ENCODE measurements at regions not wholly inside any gene's neighbourhood (a gene's known extent, or its start where the extent isn't known, plus 50 kb on each side); places are given as distances from the start of the nearest gene placed in this dataset.

GRCh38 chrX:39261446-39262147, 460.3 kb downstream of the MID1IP1 start:
- Histone ChIP-seq H3K27me3 (ENCODE audit: control insufficient read depth, low read length) (no peaks in the 10 kb centered on the region), H3K4me2 (ENCODE audit: low read length) (no peak overlapping the region), H3K9me2 (replicated peaks; ENCODE audit: control insufficient read depth, low read length) (no peaks in the 10 kb centered on the region), H3K27ac (ENCODE audit: low read depth, low read length) (no peak overlapping the region), H3F3A (ENCODE audit: control insufficient read depth, insufficient read depth) (no peaks in the 10 kb centered on the region), H4K20me1 (ENCODE audit: control insufficient read depth, insufficient read depth, low read depth, low read length) (no peaks in the 10 kb centered on the region), H3K36me3 (ENCODE audit: control insufficient read depth, low read length) (no peaks in the 10 kb centered on the region), H3K9me3 (ENCODE audit: control insufficient read depth, insufficient read depth, low read length) (no peaks in the 10 kb centered on the region), H3K4me3 (ENCODE audit: low read length) (no peak overlapping the region), H3K79me2 (ENCODE audit: control insufficient read depth, low read length) (no peaks in the 10 kb centered on the region), H3K4me1 (ENCODE audit: control insufficient read depth, low read length) (no peaks in the 10 kb centered on the region)
- TF ChIP-seq, protein P1, sequence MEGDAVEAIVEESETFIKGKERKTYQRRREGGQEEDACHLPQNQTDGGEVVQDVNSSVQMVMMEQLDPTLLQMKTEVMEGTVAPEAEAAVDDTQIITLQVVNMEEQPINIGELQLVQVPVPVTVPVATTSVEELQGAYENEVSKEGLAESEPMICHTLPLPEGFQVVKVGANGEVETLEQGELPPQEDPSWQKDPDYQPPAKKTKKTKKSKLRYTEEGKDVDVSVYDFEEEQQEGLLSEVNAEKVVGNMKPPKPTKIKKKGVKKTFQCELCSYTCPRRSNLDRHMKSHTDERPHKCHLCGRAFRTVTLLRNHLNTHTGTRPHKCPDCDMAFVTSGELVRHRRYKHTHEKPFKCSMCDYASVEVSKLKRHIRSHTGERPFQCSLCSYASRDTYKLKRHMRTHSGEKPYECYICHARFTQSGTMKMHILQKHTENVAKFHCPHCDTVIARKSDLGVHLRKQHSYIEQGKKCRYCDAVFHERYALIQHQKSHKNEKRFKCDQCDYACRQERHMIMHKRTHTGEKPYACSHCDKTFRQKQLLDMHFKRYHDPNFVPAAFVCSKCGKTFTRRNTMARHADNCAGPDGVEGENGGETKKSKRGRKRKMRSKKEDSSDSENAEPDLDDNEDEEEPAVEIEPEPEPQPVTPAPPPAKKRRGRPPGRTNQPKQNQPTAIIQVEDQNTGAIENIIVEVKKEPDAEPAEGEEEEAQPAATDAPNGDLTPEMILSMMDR (IDR thresholded peaks at IDR 0.05; ENCODE audit: low read depth, low read length, poor library complexity, severe bottlenecking) = peak; percentile 51
- no peak for TF ChIP-seq EZH2phosphoT487 (IDR thresholded peaks at IDR 0.05; ENCODE audit: borderline replicate concordance, low read length)

- Histone ChIP-seq H3F3A (ENCODE audit: control insufficient read depth, insufficient read depth) (no peaks in the 10 kb centered on the region), H3K79me2 (ENCODE audit: control insufficient read depth, low read length) (no peaks in the 10 kb centered on the region)
Observed at GRCh38 chrX:39262641-39263040, 461.4 kb downstream of the MID1IP1 start.

GRCh38 chrX:39264023-39264422, 462.8 kb downstream of the MID1IP1 start:
- H3K36me3 ChIP-seq (ENCODE audit: control insufficient read depth, low read length) = no peaks in the 10 kb centered on the region
- no peaks in the 10 kb centered on the region for H3K79me2 ChIP-seq (ENCODE audit: control insufficient read depth, low read length)
- H3K4me1 ChIP-seq (ENCODE audit: control insufficient read depth, low read length) = no peaks in the 10 kb centered on the region
- no peak for TF ChIP-seq EZH2phosphoT487 (IDR thresholded peaks at IDR 0.05; ENCODE audit: borderline replicate concordance, low read length)
- TF ChIP-seq, protein P1 (IDR thresholded peaks at IDR 0.05; ENCODE audit: low read depth, low read length, poor library complexity, severe bottlenecking) = no peak
- H3K4me3 ChIP-seq (ENCODE audit: low read length) = no peak overlapping the region
- H3K4me2 ChIP-seq (ENCODE audit: low read length) = no peak overlapping the region
- H3K27me3 ChIP-seq (ENCODE audit: control insufficient read depth, low read length) = no peaks in the 10 kb centered on the region
- H3K9me3 ChIP-seq (ENCODE audit: control insufficient read depth, insufficient read depth, low read length) = no peaks in the 10 kb centered on the region
- H4K20me1 ChIP-seq (ENCODE audit: control insufficient read depth, insufficient read depth, low read depth, low read length) = no peaks in the 10 kb centered on the region
- H3K27ac ChIP-seq (ENCODE audit: low read depth, low read length) = no peak overlapping the region
- H3F3A ChIP-seq (ENCODE audit: control insufficient read depth, insufficient read depth) = no peaks in the 10 kb centered on the region
- H3K9me2 ChIP-seq (replicated peaks; ENCODE audit: control insufficient read depth, low read length) = no peaks in the 10 kb centered on the region

More at GRCh38 chrX:39262641-39263040, 461.4 kb downstream of the MID1IP1 start:
- no peaks in the 10 kb centered on the region for H3K27me3 ChIP-seq (ENCODE audit: control insufficient read depth, low read length)
- no peak overlapping the region for H3K4me3 ChIP-seq (ENCODE audit: low read length)
- no peaks in the 10 kb centered on the region for H4K20me1 ChIP-seq (ENCODE audit: control insufficient read depth, insufficient read depth, low read depth, low read length)
- TF ChIP-seq, protein P1 (IDR thresholded peaks at IDR 0.05; ENCODE audit: low read depth, low read length, poor library complexity, severe bottlenecking) = no peak
- TF ChIP-seq EZH2phosphoT487 (IDR thresholded peaks at IDR 0.05; ENCODE audit: borderline replicate concordance, low read length) = no peak
- no peaks in the 10 kb centered on the region for H3K9me3 ChIP-seq (ENCODE audit: control insufficient read depth, insufficient read depth, low read length)
- H3K9me2 ChIP-seq (replicated peaks; ENCODE audit: control insufficient read depth, low read length) = no peaks in the 10 kb centered on the region
- H3K4me2 ChIP-seq (ENCODE audit: low read length) = no peak overlapping the region
- no peaks in the 10 kb centered on the region for H3K4me1 ChIP-seq (ENCODE audit: control insufficient read depth, low read length)
- H3K36me3 ChIP-seq (ENCODE audit: control insufficient read depth, low read length) = no peaks in the 10 kb centered on the region
- H3K27ac ChIP-seq (ENCODE audit: low read depth, low read length) = no peak overlapping the region

Data from DOHH2 (cell line).